Lung (tissue), 11 donors: ENCODE measurements at regions not wholly inside any gene's neighbourhood (a gene's known extent, or its start where the extent isn't known, plus 50 kb on each side); places are given as distances from the start of the nearest gene placed in this dataset.
"Not testable (repeated sequence)": the region's sequence is repeated elsewhere in the genome, so short reads cannot be mapped to it uniquely, and the experiment has no call there.

Experiments used
- ATAC-seq: fragments of 200-7000 bp; cut with Tn5 transposase; one replicate; pipeline ENCODE4 v1.9.1; 2020; ENCODE audit warnings: moderate number of reproducible peaks; ENCODE audit not compliant: insufficient read depth, low FRiP score
- DNase-seq, 3 donors: peaks; one replicate each; pipeline ENCODE4 v3.0.0-alpha.2; 2013 to 2017
- H3K27ac ChIP-seq, 2 donors: one replicate each; pipeline ENCODE4 v1.5.1; 2013; ENCODE audit warnings: mild to moderate bottlenecking in 2 of 2, moderate library complexity in 2 of 2, control low read depth in 1 of 2, inconsistent platforms in 1 of 2, low read depth in 1 of 2, low read length in 1 of 2
- H3K27me3 ChIP-seq, 3 donors: one replicate each; pipeline ENCODE4 v1.5.1; 2013; ENCODE audit warnings: low read length in 2 of 3; ENCODE audit not compliant: control insufficient read depth in 3 of 3, insufficient read depth in 3 of 3
- H3K36me3 ChIP-seq, 4 donors: one replicate each; pipeline ENCODE4 v1.5.1; 2013; ENCODE audit warnings: low read length in 4 of 4, mild to moderate bottlenecking in 1 of 4, moderate library complexity in 1 of 4; ENCODE audit not compliant: control insufficient read depth in 4 of 4, insufficient read depth in 4 of 4
- H3K4me1 ChIP-seq, 5 donors: one replicate each; pipeline ENCODE4 v1.5.1; 2013; ENCODE audit warnings: low read length in 5 of 5, mild to moderate bottlenecking in 2 of 5, moderate library complexity in 1 of 5; ENCODE audit not compliant: control insufficient read depth in 5 of 5, insufficient read depth in 5 of 5
- H3K4me3 ChIP-seq: one replicate; pipeline ENCODE4 v1.5.1; 2013; ENCODE audit warnings: mild to moderate bottlenecking, control low read depth, moderate library complexity
- H3K9ac ChIP-seq, 2 donors: one replicate each; pipeline ENCODE4 v1.5.1; 2013; ENCODE audit warnings: low read length in 2 of 2, control low read depth in 1 of 2; ENCODE audit not compliant: insufficient read depth in 1 of 2
- H3K9me3 ChIP-seq, 4 donors: one replicate each; pipeline ENCODE4 v1.5.1; 2013; ENCODE audit warnings: low read length in 3 of 4, mild to moderate bottlenecking in 1 of 4, moderate library complexity in 1 of 4; ENCODE audit not compliant: control insufficient read depth in 4 of 4, insufficient read depth in 3 of 4
- WGBS, 2 donors: extraction: QIAGEN DNeasy Blood & Tissue Kit; methylation state at CpG; one replicate each; pipeline ENCODE4 v1.1.7; 2013; 5-methylcytosine and 5-hydroxymethylcytosine counted together
- TF ChIP-seq, protein P1 (sequence below): IDR thresholded peaks from 2 replicates; pipeline ENCODE4 v1.5.1; 2012; ENCODE audit warnings: mild to moderate bottlenecking; ENCODE audit errors: control extremely low read depth, extremely low read depth
- donor health status: control.
- donor health status: control.
- donor health status: Bipolar disorder and iron deficiency.
- donor health status: healthy.
- donor health status: DM: yes; HTN: yes; CAD: no.

DNA sequence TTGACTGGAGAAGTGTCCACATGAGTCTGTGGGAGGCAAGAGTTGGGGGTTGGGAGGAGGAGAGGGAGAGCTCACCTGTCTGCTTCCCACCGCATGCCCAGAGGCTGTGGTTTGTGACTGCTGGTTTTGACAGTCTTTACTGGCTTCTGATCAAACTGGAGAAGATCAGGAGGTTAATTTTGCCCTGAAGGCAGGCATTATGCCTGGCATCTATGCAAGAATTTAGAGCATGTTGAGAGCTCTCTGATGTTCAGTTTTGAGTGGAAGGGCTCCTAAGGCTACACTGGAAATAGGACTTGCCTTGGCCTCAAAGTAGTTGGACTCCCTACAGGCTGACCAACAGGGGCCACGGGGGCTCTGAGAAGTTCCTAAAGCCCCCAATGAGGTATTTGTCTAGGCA lies 101.6 kb downstream of the TLR5 start:
- Histone ChIP-seq H3K9ac (no peak overlapping the region), H3K27me3 (no peaks in the 10 kb centered on the region), H3K4me3 (no peak overlapping the region), H3K27ac (no peak overlapping the region), H3K9me3 (peaks cover 0 to 5% (median under 1%) of the 10 kb centered on the region in 4 donors), H3K4me1 (peaks cover 0 to 7% (median 0%) of the 10 kb centered on the region in 5 donors), H3K36me3 (no peaks in the 10 kb centered on the region)
- DNase-seq (no peak), ATAC-seq (no peak)
- WGBS, 2 donors, result 60 to 67% methylated on average over 2 of the region's 2 CpGs
- TF ChIP-seq, protein P1, sequence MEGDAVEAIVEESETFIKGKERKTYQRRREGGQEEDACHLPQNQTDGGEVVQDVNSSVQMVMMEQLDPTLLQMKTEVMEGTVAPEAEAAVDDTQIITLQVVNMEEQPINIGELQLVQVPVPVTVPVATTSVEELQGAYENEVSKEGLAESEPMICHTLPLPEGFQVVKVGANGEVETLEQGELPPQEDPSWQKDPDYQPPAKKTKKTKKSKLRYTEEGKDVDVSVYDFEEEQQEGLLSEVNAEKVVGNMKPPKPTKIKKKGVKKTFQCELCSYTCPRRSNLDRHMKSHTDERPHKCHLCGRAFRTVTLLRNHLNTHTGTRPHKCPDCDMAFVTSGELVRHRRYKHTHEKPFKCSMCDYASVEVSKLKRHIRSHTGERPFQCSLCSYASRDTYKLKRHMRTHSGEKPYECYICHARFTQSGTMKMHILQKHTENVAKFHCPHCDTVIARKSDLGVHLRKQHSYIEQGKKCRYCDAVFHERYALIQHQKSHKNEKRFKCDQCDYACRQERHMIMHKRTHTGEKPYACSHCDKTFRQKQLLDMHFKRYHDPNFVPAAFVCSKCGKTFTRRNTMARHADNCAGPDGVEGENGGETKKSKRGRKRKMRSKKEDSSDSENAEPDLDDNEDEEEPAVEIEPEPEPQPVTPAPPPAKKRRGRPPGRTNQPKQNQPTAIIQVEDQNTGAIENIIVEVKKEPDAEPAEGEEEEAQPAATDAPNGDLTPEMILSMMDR, result no peak

DNA sequence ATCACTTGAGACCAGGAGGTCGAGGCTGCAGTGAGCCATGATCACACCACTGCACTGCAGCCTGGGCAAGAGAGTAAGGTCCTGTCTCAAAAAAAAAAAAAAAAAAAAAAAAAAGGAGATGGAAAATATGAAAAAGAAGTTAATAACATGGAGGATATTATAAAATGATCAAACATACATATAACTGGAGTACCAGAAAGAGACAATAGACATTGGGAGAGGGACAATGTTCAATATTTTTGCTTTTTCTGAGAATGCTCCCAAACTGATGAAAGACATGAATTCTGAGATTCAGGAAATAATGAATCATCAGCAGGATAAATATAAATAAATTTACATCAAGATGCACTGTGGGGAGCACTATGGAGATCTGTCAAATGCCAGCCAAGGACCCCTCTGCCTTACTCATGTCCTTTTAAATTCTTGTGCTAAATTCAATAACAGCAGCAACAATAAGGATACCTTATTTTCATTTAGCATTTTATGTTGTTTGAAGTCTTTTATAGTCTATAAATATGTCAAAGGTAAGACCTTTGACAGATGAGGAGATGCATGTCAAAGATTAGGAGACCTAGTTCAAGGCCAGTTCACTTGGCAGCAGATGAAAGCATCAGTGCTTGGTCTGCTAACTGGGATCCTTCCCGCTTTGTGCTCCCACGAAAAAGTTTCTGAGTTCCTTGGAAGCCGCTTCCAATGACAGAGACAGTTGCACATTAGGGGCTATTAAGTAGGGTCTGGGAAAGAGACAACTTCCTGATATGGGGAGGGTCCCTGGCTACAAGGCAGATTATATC lies 97.7 kb downstream of the TLR5 start:
- no peak for ATAC-seq
- H3K27me3 ChIP-seq, result no peaks in the 10 kb centered on the region
- 66 to 87% methylated on average over 4 of the region's 4 CpGs for WGBS, 2 donors

DNA sequence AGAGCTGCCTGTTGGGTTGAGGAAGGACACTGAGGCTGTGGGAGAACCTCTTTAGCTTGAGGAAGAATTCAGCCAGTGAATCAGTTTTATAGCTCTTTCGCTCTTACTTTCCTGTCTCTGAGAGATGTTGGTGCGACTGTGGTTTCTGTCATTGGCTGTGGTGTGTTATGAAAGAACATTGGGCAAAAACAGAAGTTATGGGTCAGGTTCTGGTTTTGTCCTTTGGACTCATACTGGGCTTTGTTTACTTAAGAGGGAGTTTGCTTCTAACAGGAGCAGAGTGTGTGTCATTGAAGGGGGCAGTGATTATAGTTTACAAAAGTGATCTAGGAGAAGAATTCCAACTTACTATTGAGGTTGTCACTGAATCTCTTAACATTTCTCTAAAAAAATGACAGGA lies 97.0 kb downstream of the TLR5 start:
- peaks cover 0 to 7% (median 0%) of the 10 kb centered on the region in 5 donors for H3K4me1 ChIP-seq
- WGBS, 2 donors, result 90 to 97% methylated on average over 2 of the region's 2 CpGs
- ATAC-seq, result no peak

More for the DNA sequence above, 97.7 kb downstream of the TLR5 start:
- H3K36me3 ChIP-seq, result no peaks in the 10 kb centered on the region
- H3K4me1 ChIP-seq, result peaks cover 0 to 7% (median 0%) of the 10 kb centered on the region in 5 donors
- H3K9me3 ChIP-seq, result peaks cover 0 to 8% (median 2%) of the 10 kb centered on the region in 4 donors
- H3K27ac ChIP-seq, result no peak overlapping the region
- TF ChIP-seq, protein P1, result no peak
- DNase-seq, result no peak
- H3K9ac ChIP-seq, result no peak overlapping the region
- no peak overlapping the region for H3K4me3 ChIP-seq

DNA sequence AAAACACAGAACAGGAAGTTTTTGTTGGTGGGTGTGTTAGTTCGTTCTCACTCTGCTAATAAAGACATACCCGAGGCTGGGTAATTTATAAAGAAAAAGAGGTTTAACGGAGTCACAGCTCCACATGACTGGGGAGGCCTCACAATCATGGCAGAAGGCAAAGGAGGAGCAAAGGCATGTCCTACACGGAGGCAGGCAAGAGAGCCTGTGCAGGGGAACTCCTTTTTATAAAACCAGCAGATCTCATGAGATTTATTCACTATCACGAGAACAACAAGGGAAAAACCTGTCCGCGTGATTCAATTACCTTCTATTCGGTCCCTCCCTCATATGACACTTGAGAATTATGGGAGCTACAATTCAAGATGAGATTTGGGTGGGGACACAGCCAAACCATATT lies 96.6 kb downstream of the TLR5 start:
- H3K27ac ChIP-seq, DNase-seq, H3K27me3 ChIP-seq, H3K36me3 ChIP-seq, H3K4me1 ChIP-seq, ATAC-seq, H3K9ac ChIP-seq, H3K4me3 ChIP-seq, H3K9me3 ChIP-seq: not testable (repeated sequence)
- 94 to 96% methylated on average over 8 of the region's 8 CpGs for WGBS, 2 donors

More for the DNA sequence above, 97.0 kb downstream of the TLR5 start:
- DNase-seq, result no peak
- Histone ChIP-seq H3K9ac (no peak overlapping the region), H3K27ac (no peak overlapping the region), H3K4me3 (no peak overlapping the region), H3K36me3 (no peaks in the 10 kb centered on the region), H3K9me3 (peaks cover 0 to 8% (median 2%) of the 10 kb centered on the region in 4 donors), H3K27me3 (no peaks in the 10 kb centered on the region)
- TF ChIP-seq, protein P1, result no peak
